H1 (cell line): ENCODE measurements at regions not wholly inside any gene's neighbourhood (a gene's known extent, or its start where the extent isn't known, plus 50 kb on each side); places are given as distances from the start of the nearest gene placed in this dataset.

Source experiments
- ATF2 ChIP-seq: IDR thresholded peaks from 2 replicates; pipeline ENCODE4 v1.6.1; 2012; ENCODE audit warnings: low read length, inconsistent platforms
- CHD7 ChIP-seq: fragments of 300-600 bp; sonication (generic); IDR thresholded peaks from 2 replicates; pipeline ENCODE4 v1.7.1; 2012; ENCODE audit warnings: low read length, moderate library complexity, mild to moderate bottlenecking, inconsistent platforms; ENCODE audit not compliant: insufficient replicate concordance
- KDM5A ChIP-seq: fragments of 200-600 bp; IDR thresholded peaks from 2 replicates; pipeline ENCODE4 v1.7.1; 2012; ENCODE audit warnings: mild to moderate bottlenecking, low read length, inconsistent platforms, mixed read lengths

- TF ChIP-seq CHD7 = no peak
- TF ChIP-seq KDM5A = no peak
- TF ChIP-seq ATF2 = no peak
Observed at GRCh38 chr3:45312836-45313493, 75.4 kb upstream of the LARS2 start (continued).
